GM23338 (cell line): ENCODE measurements at regions not wholly inside any gene's neighbourhood (a gene's known extent, or its start where the extent isn't known, plus 50 kb on each side); places are given as distances from the start of the nearest gene placed in this dataset.

Experiments used
- CTCF ChIP-seq, 2 experiments: fragments of 200-600 bp in 1 of 2; sonication (generic) in 1 of 2; conservative IDR thresholded peaks; 2 replicates each; pipeline versions ENCODE4 v1.5.1 to v1.6.1; 2016 to 2017; ENCODE audit warnings: antibody characterized with exemption in 2 of 2, low read depth in 2 of 2, mild to moderate bottlenecking in 2 of 2, moderate library complexity in 1 of 2
- ETS1 ChIP-seq: IDR thresholded peaks from 2 replicates; pipeline ENCODE4 v1.6.1; 2016; ENCODE audit warnings: antibody characterized with exemption
- JUNB ChIP-seq: IDR thresholded peaks from one replicate; pipeline ENCODE4 v1.6.1; 2016; ENCODE audit warnings: antibody characterized with exemption; ENCODE audit not compliant: unreplicated experiment
- REST ChIP-seq: IDR thresholded peaks from one replicate; pipeline ENCODE4 v1.6.1; 2018; ENCODE audit warnings: antibody characterized with exemption; ENCODE audit not compliant: unreplicated experiment
- STAT1 ChIP-seq: IDR thresholded peaks from one replicate; pipeline ENCODE4 v1.6.1; 2016; ENCODE audit warnings: antibody characterized with exemption; ENCODE audit not compliant: unreplicated experiment
- ZNF331 ChIP-seq: fragments of 250-450 bp; sonication (Bioruptor Pico); IDR thresholded peaks from 2 replicates; pipeline ENCODE4 v1.5.0; 2020; ENCODE audit warnings: low read depth, mild to moderate bottlenecking, moderate library complexity
- ZNF462 ChIP-seq: fragments of 250-450 bp; sonication (Bioruptor Pico); IDR thresholded peaks from 2 replicates; pipeline ENCODE4 v1.5.0; 2020; ENCODE audit warnings: mild to moderate bottlenecking, moderate library complexity

GRCh38 chr6:104401926-104402325 lies 457.8 kb downstream of the HACE1 start (continued):
- TF ChIP-seq ZNF462 (no peak), ETS1 (no peak), ZNF331 (CRISPR knock-in tag) (no peak), STAT1 (no peak), REST (no peak), JUNB (no peak), CTCF (conservative IDR thresholded peaks at IDR 0.05; ENCODE audit: low read depth in 2 of 2) (no peak)
